Ammon's horn (tissue), 1 donor: ENCODE measurements at regions not wholly inside any gene's neighbourhood (a gene's known extent, or its start where the extent isn't known, plus 50 kb on each side); places are given as distances from the start of the nearest gene placed in this dataset.
A peak's percentile ranks its signal among the peaks of the same experiment; 100 is the strongest.

Source experiments
- DNase-seq: peaks from one replicate; pipeline ENCODE4 v3.0.0-alpha.2; 2016; ENCODE audit warnings: low spot score

GRCh38 chr15:77819851-77820728 lies 187.4 kb upstream of the LINGO1 start:
- no peak for DNase-seq

- DNase-seq, result peak; percentile 67
These were observed 186.5 kb upstream of the LINGO1 start for GRCh38 chr15:77819048-77819850.

GRCh38 chr15:77818484-77819047 lies 185.9 kb upstream of the LINGO1 start:
- no peak for DNase-seq

GRCh38 chr15:77817434-77817833 lies 184.7 kb upstream of the LINGO1 start:
- DNase-seq, result no peak

GRCh38 chr15:77816983-77817382 lies 184.3 kb upstream of the LINGO1 start:
- DNase-seq, result no peak

- no peak for DNase-seq
These were observed 182.3 kb upstream of the LINGO1 start for GRCh38 chr15:77815015-77815414.

- no peak for DNase-seq
These were observed 180.0 kb upstream of the LINGO1 start for GRCh38 chr15:77812664-77813063.

GRCh38 chr15:77811270-77811669 lies 178.6 kb upstream of the LINGO1 start:
- DNase-seq, result no peak

- no peak for DNase-seq
These were observed 177.4 kb upstream of the LINGO1 start for GRCh38 chr15:77810130-77810571.

- no peak for DNase-seq
These were observed 176.0 kb upstream of the LINGO1 start for GRCh38 chr15:77808581-77809177.

GRCh38 chr15:77808075-77808474 lies 175.4 kb upstream of the LINGO1 start:
- DNase-seq, result peak; percentile 76

- no peak for DNase-seq
These were observed 174.9 kb upstream of the LINGO1 start for GRCh38 chr15:77807611-77808010.

GRCh38 chr15:77807115-77807514 lies 174.4 kb upstream of the LINGO1 start:
- DNase-seq, result no peak

GRCh38 chr15:77804210-77804609 lies 171.5 kb upstream of the LINGO1 start:
- no peak for DNase-seq

GRCh38 chr15:77803487-77803886 lies 170.8 kb upstream of the LINGO1 start:
- DNase-seq, result no peak

GRCh38 chr15:77800305-77800704 lies 167.6 kb upstream of the LINGO1 start:
- DNase-seq, result no peak

- DNase-seq, result no peak
These were observed 166.1 kb upstream of the LINGO1 start for GRCh38 chr15:77798847-77799246.

GRCh38 chr15:77798151-77798835 lies 165.6 kb upstream of the LINGO1 start:
- DNase-seq, result peak; percentile 26

GRCh38 chr15:77797270-77797669 lies 164.6 kb upstream of the LINGO1 start:
- no peak for DNase-seq

- DNase-seq, result no peak
These were observed 163.5 kb upstream of the LINGO1 start for GRCh38 chr15:77796046-77796729.

- no peak for DNase-seq
These were observed 162.7 kb upstream of the LINGO1 start for GRCh38 chr15:77795446-77795845.
